Suprapubic skin (tissue), 4 donors: ENCODE measurements at regions not wholly inside any gene's neighbourhood (a gene's known extent, or its start where the extent isn't known, plus 50 kb on each side); places are given as distances from the start of the nearest gene placed in this dataset.

Source experiments
- DNase-seq, 2 donors: peaks; one replicate each; pipeline ENCODE4 v3.0.0-alpha.2; 2019; ENCODE audit warnings: low spot score in 2 of 2
- H3K27ac ChIP-seq: fragments of 200-600 bp; sonication (generic); one replicate; pipeline ENCODE4 v1.5.1; 2019
- H3K27me3 ChIP-seq: fragments of 200-600 bp; sonication (generic); one replicate; pipeline ENCODE4 v1.5.1; 2019
- H3K36me3 ChIP-seq: fragments of 200-600 bp; sonication (generic); one replicate; pipeline ENCODE4 v1.5.1; 2019
- H3K4me1 ChIP-seq: fragments of 200-600 bp; sonication (generic); one replicate; pipeline ENCODE4 v1.5.1; 2019
- H3K4me3 ChIP-seq: fragments of 200-600 bp; sonication (generic); one replicate; pipeline ENCODE4 v1.5.1; 2019; ENCODE audit warnings: mild to moderate bottlenecking
- H3K9me3 ChIP-seq: fragments of 200-600 bp; sonication (generic); one replicate; pipeline ENCODE4 v1.5.1; 2019
- CTCF ChIP-seq, 2 donors: fragments of 200-600 bp in 1 of 2; fragments of 450-650 bp in 1 of 2; sonication (generic) in 1 of 2; IDR thresholded peaks; one replicate each; pipeline ENCODE4 v1.5.1; 2016 to 2019; ENCODE audit warnings: antibody characterized with exemption in 2 of 2, mild to moderate bottlenecking in 1 of 2, moderate library complexity in 1 of 2
- EP300 ChIP-seq: sonication (generic); formaldehyde crosslinking; IDR thresholded peaks from one replicate; pipeline ENCODE4 v1.6.1; 2017; ENCODE audit warnings: antibody characterized with exemption
- POLR2A ChIP-seq, 2 donors: fragments of 450-650 bp; IDR thresholded peaks; one replicate each; pipeline ENCODE4 v1.6.1; 2017; ENCODE audit warnings: antibody characterized with exemption in 2 of 2, mild to moderate bottlenecking in 2 of 2, moderate library complexity in 2 of 2
- POLR2AphosphoS5 ChIP-seq, 3 donors: sonication (generic); formaldehyde crosslinking; IDR thresholded peaks; one replicate each; pipeline ENCODE4 v1.6.1; 2017; ENCODE audit warnings: antibody characterized with exemption in 3 of 3
- WGBS: methylation state at CpG from one replicate; pipeline ENCODE4 v1.1.5; 2018; 5-methylcytosine and 5-hydroxymethylcytosine counted together

GRCh38 chr1:168821434-168821833 lies 92.4 kb upstream of the DPT start:
- Histone ChIP-seq H3K4me1 (no peaks in the 10 kb centered on the region), H3K27me3 (no peaks in the 10 kb centered on the region), H3K27ac (no peak overlapping the region), H3K9me3 (no peaks in the 10 kb centered on the region), H3K4me3 (no peak overlapping the region), H3K36me3 (no peaks in the 10 kb centered on the region)
- DNase-seq = no peak
- 51% methylated on average over 2 of the region's 2 CpGs for WGBS
- TF ChIP-seq POLR2A (IDR thresholded peaks at IDR 0.05) (no peak), CTCF (IDR thresholded peaks at IDR 0.05) (no peak), POLR2AphosphoS5 (IDR thresholded peaks at IDR 0.05) (no peak), EP300 (no peak)

- DNase-seq = no peak
- no peaks in the 10 kb centered on the region for H3K27me3 ChIP-seq
- no peak for TF ChIP-seq POLR2A (IDR thresholded peaks at IDR 0.05)
- no peak for TF ChIP-seq POLR2AphosphoS5 (IDR thresholded peaks at IDR 0.05)
- no peak for TF ChIP-seq CTCF (IDR thresholded peaks at IDR 0.05)
- no peak overlapping the region for H3K4me3 ChIP-seq
- no peak overlapping the region for H3K27ac ChIP-seq
- H3K4me1 ChIP-seq = no peaks in the 10 kb centered on the region
- H3K9me3 ChIP-seq = no peaks in the 10 kb centered on the region
- no peaks in the 10 kb centered on the region for H3K36me3 ChIP-seq
- WGBS = 50% methylated on average over 2 of the region's 2 CpGs
Measured at GRCh38 chr1:168822911-168823310, 93.9 kb upstream of the DPT start.

- no peak overlapping the region for H3K4me3 ChIP-seq
- H3K27ac ChIP-seq = no peak overlapping the region
- no peaks in the 10 kb centered on the region for H3K4me1 ChIP-seq
- TF ChIP-seq EP300 (no peak), POLR2A (IDR thresholded peaks at IDR 0.05) (no peak), CTCF (IDR thresholded peaks at IDR 0.05) (no peak), POLR2AphosphoS5 (IDR thresholded peaks at IDR 0.05) (no peak)
- no peaks in the 10 kb centered on the region for H3K36me3 ChIP-seq
- H3K27me3 ChIP-seq = no peaks in the 10 kb centered on the region
- H3K9me3 ChIP-seq = no peaks in the 10 kb centered on the region
- 94% methylated on average over 4 of the region's 4 CpGs for WGBS
- DNase-seq = no peak
Measured at GRCh38 chr1:168823988-168824387, 95.0 kb upstream of the DPT start.

DNA sequence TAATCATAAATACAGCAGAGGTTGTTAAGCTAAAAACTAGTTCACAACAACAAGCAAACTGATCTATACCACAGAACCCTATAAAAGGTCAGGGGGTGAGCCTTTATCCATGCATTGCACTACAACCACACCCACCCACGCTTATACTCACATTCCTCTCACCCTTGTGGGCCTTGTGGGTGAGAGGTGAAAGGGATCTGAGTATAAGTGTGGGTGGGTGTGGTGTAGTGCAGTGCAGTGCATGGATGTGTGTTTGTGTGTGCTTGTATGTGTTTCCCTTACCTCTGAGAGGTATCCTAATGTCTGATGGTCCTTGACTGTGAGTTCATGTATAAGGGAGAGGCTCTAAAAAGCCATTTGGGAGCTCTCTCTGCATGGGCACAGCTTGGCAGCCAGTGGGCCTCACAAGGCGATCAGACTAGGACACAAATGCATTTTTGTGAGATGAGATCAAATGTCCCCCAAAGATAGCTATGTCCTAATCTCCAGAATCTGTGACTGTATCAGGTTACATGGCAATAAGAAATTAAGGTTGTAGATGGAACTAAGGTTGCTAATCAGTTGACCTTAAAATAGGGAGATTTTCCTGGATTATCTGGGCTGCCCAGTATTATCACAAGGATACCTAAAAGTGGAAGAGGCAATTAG lies 95.5 kb upstream of the DPT start:
- H3K27ac ChIP-seq = no peak overlapping the region
- TF ChIP-seq EP300 (no peak), POLR2AphosphoS5 (IDR thresholded peaks at IDR 0.05) (no peak), CTCF (IDR thresholded peaks at IDR 0.05) (no peak), POLR2A (IDR thresholded peaks at IDR 0.05) (no peak)
- no peaks in the 10 kb centered on the region for H3K9me3 ChIP-seq
- H3K4me3 ChIP-seq = no peak overlapping the region
- no peaks in the 10 kb centered on the region for H3K36me3 ChIP-seq
- no peaks in the 10 kb centered on the region for H3K4me1 ChIP-seq
- WGBS = 93% methylated on average over 2 of the region's 2 CpGs
- no peak for DNase-seq
- no peaks in the 10 kb centered on the region for H3K27me3 ChIP-seq

GRCh38 chr1:168825129-168825528 lies 96.1 kb upstream of the DPT start:
- Histone ChIP-seq H3K27ac (no peak overlapping the region), H3K36me3 (no peaks in the 10 kb centered on the region), H3K4me3 (no peak overlapping the region), H3K9me3 (no peaks in the 10 kb centered on the region), H3K4me1 (no peaks in the 10 kb centered on the region), H3K27me3 (no peaks in the 10 kb centered on the region)
- no peak for DNase-seq
- TF ChIP-seq POLR2A (IDR thresholded peaks at IDR 0.05) = no peak
- 37% methylated on average over 1 of the region's 1 CpG for WGBS

DNA sequence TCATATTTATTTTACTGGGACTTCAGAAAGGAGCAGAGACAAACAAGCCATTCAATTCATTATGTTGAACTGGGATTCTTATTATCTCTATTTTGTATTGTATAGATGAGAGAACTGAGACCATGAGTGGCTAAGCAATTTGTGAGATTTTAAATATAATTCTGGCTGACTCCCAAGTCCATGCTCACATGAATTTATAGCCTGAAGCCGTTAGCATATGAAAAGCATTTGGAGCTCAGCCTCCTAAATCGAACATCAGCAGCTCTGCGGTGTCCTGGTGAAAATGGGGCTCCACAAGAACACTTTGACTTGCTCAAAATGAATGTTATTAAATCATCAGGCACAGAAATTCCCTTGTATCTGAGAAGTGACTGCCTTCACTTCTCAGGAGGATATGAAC lies 96.8 kb upstream of the DPT start:
- Histone ChIP-seq H3K9me3 (no peaks in the 10 kb centered on the region), H3K27ac (no peak overlapping the region), H3K27me3 (no peaks in the 10 kb centered on the region), H3K36me3 (no peaks in the 10 kb centered on the region), H3K4me1 (no peaks in the 10 kb centered on the region), H3K4me3 (no peak overlapping the region)
- no peak for TF ChIP-seq POLR2AphosphoS5 (IDR thresholded peaks at IDR 0.05)
- no peak for TF ChIP-seq CTCF (IDR thresholded peaks at IDR 0.05)
- DNase-seq = no peak
- 57% methylated on average over 3 of the region's 3 CpGs for WGBS
